Vagina (tissue), 2 donors: ENCODE measurements at regions not wholly inside any gene's neighbourhood (a gene's known extent, or its start where the extent isn't known, plus 50 kb on each side); places are given as distances from the start of the nearest gene placed in this dataset.

ENCODE experiments used
- CTCF ChIP-seq, 3 experiments: fragments of 450-650 bp in 2 of 3; fragments of 200-600 bp in 1 of 3; sonication (generic) in 1 of 3; IDR thresholded peaks; one replicate each; pipeline ENCODE4 v1.5.1; 2017 to 2019; ENCODE audit warnings: antibody characterized with exemption in 3 of 3, mild to moderate bottlenecking in 2 of 3, moderate library complexity in 2 of 3
- POLR2A ChIP-seq, 2 donors: fragments of 450-650 bp; IDR thresholded peaks; one replicate each; pipeline ENCODE4 v1.6.1; 2017; ENCODE audit warnings: antibody characterized with exemption in 2 of 2, mild to moderate bottlenecking in 2 of 2, moderate library complexity in 2 of 2
- POLR2AphosphoS5 ChIP-seq, 2 donors: sonication (generic); formaldehyde crosslinking; IDR thresholded peaks; one replicate each; pipeline ENCODE4 v1.9.0; 2017; ENCODE audit warnings: antibody characterized with exemption in 2 of 2, mild to moderate bottlenecking in 2 of 2, low read depth in 1 of 2; ENCODE audit not compliant: insufficient read depth in 1 of 2

- no peak for TF ChIP-seq CTCF (IDR thresholded peaks at IDR 0.05)
- TF ChIP-seq POLR2A (IDR thresholded peaks at IDR 0.05), result no peak
- TF ChIP-seq POLR2AphosphoS5 (IDR thresholded peaks at IDR 0.05; ENCODE audit: insufficient read depth in 1 of 2, low read depth in 1 of 2), result no peak
These were observed 124.0 kb upstream of the DTNBP1 start for GRCh38 chr6:15786846-15787245.
